Osteocyte (in vitro differentiated cells): ENCODE measurements at regions not wholly inside any gene's neighbourhood (a gene's known extent, or its start where the extent isn't known, plus 50 kb on each side); places are given as distances from the start of the nearest gene placed in this dataset.

ENCODE experiments used
- DNase-seq: peaks from one replicate; pipeline ENCODE4 v3.0.0; 2021; ENCODE audit warnings: mixed read lengths; ENCODE audit not compliant: unreplicated experiment; ENCODE audit errors: extremely low spot score
- H3K27ac Mint-ChIP-seq: one replicate; pipeline ENCODE4 v1.8.0; 2021; ENCODE audit warnings: mild to moderate bottlenecking, mixed read lengths; ENCODE audit not compliant: unreplicated experiment
- H3K27me3 Mint-ChIP-seq: one replicate; pipeline ENCODE4 v1.8.0; 2021; ENCODE audit warnings: mixed read lengths; ENCODE audit not compliant: unreplicated experiment
- H3K36me3 Mint-ChIP-seq: one replicate; pipeline ENCODE4 v1.8.0; 2021; ENCODE audit warnings: mixed read lengths; ENCODE audit not compliant: unreplicated experiment
- H3K4me1 Mint-ChIP-seq: one replicate; pipeline ENCODE4 v1.8.0; 2021; ENCODE audit warnings: mixed read lengths; ENCODE audit not compliant: unreplicated experiment
- H3K4me3 Mint-ChIP-seq: one replicate; pipeline ENCODE4 v1.8.0; 2021; ENCODE audit warnings: mild to moderate bottlenecking, moderate library complexity, mixed read lengths; ENCODE audit not compliant: unreplicated experiment
- H3K9me3 Mint-ChIP-seq: one replicate; pipeline ENCODE4 v1.8.0; 2021; ENCODE audit warnings: mixed read lengths; ENCODE audit not compliant: unreplicated experiment
- CTCF ChIP-seq: fragments of 200-600 bp; sonication (generic); IDR thresholded peaks from 2 replicates; pipeline ENCODE4 v1.5.0; 2021; ENCODE audit warnings: antibody characterized with exemption, mild to moderate bottlenecking, moderate library complexity

DNA sequence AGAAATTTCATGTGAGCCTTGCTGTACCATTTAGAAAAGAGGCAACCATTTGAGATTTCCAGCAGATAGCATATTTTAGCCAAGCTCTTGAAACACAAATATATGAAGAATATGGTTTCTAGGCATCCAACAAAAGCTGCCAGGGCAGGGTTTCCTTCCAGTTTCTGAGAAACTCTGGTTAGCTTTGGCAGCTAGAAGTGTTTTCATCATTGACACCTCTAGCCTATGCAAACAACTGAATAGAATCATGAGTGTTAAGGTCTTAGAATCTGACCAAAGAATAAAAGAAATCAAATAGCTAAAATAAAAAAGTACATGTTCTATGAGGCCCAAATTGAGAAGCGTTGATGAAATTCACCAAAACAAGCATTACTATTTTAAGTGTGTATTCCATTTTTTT, 188.1 kb downstream of the TMEM167A start:
- TF ChIP-seq CTCF, result no peak
- H3K9me3 Mint-ChIP-seq, result no peaks in the 10 kb centered on the region
- no peak for DNase-seq
- H3K27me3 Mint-ChIP-seq, result no peaks in the 10 kb centered on the region
- no peak overlapping the region for H3K27ac Mint-ChIP-seq
- H3K36me3 Mint-ChIP-seq, result no peaks in the 10 kb centered on the region
- peaks cover 15% of the 10 kb centered on the region for H3K4me1 Mint-ChIP-seq
- H3K4me3 Mint-ChIP-seq, result no peak overlapping the region

- no peak overlapping the region for H3K27ac Mint-ChIP-seq
- H3K4me3 Mint-ChIP-seq, result no peak overlapping the region
- peaks cover 12% of the 10 kb centered on the region for H3K4me1 Mint-ChIP-seq
- no peak for DNase-seq
- no peaks in the 10 kb centered on the region for H3K9me3 Mint-ChIP-seq
- peaks cover 4% of the 10 kb centered on the region for H3K27me3 Mint-ChIP-seq
- H3K36me3 Mint-ChIP-seq, result no peaks in the 10 kb centered on the region
- TF ChIP-seq CTCF, result no peak
These were observed 190.3 kb downstream of the TMEM167A start for GRCh38 chr5:82886911-82887310.

DNA sequence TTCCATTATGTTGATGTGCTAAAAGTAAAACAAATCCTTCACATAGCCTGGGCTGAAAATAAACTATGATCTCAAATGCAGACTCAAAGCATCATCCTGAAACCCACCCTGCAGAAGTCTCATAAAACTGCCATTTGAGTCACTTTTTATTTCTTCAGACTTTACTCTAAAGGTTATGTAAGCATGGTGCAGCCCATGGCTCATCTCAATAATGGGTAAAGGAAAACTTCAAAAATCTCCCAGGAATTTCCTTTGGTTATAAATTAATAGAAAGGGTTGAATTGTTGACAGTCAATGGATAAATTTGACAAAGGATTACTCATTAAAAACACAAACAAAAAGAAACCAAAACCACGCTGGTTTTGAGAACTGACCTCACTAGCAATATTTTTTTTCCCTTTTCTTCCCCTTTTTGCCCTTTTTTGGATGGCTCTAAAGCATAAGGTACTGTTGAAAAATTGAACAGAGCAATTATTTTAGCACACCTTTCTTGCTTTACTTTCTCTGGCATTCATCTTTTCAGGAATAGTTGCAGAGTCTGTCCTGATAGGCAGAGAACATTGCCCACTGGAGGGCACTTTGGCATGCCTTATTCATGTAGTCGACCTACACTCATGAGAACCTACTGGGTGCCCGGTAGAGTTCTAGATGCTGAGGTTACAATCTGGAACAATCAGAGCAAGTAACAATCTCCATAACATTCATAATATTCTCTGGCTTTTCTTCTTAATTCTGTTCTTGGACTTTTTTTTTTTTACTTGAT, 191.4 kb downstream of the TMEM167A start:
- Mint-ChIP-seq H3K27ac (no peak overlapping the region), H3K36me3 (no peaks in the 10 kb centered on the region)

DNA sequence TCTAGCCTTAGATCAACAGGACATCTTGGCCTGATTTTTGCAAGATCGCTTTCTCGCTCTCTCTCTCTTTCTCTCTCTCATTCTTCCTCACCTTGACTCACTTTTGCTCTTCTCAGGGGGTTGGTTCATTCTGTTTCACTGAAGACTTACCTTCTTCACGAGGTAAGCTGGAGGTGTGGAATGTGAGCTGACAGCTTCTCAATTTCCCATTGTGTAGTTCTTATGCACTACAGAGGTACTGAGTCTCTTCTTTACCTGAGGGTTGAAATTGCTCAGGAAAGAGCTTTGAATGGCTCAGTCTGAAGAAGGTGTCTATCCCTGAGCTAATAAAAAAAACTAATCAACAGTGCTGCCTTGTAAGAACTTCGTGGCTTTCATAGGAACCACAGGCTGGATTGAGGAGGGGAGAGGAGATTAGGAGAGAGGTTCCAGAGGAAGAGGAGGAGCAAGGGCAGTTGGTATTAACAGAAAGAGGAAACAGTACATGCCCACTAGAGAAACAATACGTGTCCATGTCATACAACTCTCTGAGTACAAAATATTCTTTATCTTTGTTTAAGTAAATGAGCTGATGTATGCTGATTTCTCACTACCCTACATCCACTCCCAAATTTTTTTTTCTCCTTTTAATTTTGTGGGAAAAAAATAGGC, 192.2 kb downstream of the TMEM167A start:
- Mint-ChIP-seq H3K27me3 (peaks cover 4% of the 10 kb centered on the region), H3K36me3 (no peaks in the 10 kb centered on the region), H3K9me3 (peaks cover 2% of the 10 kb centered on the region), H3K4me3 (no peak overlapping the region), H3K27ac (no peak overlapping the region), H3K4me1 (peaks cover 10% of the 10 kb centered on the region)
- DNase-seq, result no peak
- TF ChIP-seq CTCF, result no peak

More for the DNA sequence above, 191.4 kb downstream of the TMEM167A start:
- Mint-ChIP-seq H3K9me3 (no peaks in the 10 kb centered on the region), H3K4me3 (no peak overlapping the region), H3K27me3 (peaks cover 4% of the 10 kb centered on the region), H3K4me1 (peaks cover 10% of the 10 kb centered on the region)
- TF ChIP-seq CTCF, result no peak
- no peak for DNase-seq

DNA sequence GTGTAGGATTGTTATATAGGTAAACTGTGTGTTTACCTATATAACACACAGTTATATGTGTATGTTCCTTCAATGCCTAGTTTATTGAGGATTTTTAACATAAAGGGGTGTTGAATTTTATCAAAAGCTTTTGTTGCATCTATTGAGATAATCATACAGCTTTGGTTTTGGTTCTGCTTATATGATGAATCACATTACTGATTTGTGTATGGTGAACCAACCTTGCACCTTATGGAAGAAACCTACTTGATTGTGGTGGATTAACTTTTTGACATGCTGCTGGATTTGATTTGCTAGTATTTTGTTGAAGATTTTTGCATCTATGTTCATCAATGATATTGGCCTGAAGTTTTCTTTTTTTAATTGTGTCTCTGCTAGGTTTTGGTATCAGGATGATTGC, 194.9 kb downstream of the TMEM167A start:
- TF ChIP-seq CTCF, result no peak
- Mint-ChIP-seq H3K27ac (no peak overlapping the region), H3K27me3 (peaks cover 7% of the 10 kb centered on the region), H3K4me1 (peaks cover 10% of the 10 kb centered on the region), H3K4me3 (no peak overlapping the region), H3K9me3 (peaks cover 24% of the 10 kb centered on the region), H3K36me3 (no peaks in the 10 kb centered on the region)
- DNase-seq, result no peak
